ENCODE measurements at regions not wholly inside any gene's neighbourhood (a gene's known extent, or its start where the extent isn't known, plus 50 kb on each side); places are given as distances from the start of the nearest gene placed in this dataset.

DNA sequence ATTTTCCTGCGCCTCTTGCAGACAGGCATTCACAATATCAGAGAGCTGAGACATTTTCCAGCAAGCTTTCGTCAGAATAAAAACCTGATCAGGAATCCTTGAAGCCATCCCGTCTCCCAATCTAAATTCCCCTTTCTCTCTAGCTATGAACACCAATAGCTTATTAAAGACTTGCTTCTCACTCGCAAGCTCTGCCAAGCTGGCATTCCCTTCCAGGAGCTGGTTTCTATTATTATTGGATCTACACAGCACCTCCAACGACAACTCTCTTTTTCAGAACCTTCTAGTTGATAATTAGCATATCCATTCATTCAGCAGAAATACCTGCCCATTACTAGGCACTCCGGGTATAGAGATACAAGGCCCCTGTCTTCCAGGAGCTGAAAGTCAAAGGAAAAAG lies 350.3 kb downstream of the MTX2 start:
- H3K27ac Mint-ChIP-seq (ENCODE audit: unreplicated experiment): no peak overlapping the region
- DNase-seq (ENCODE audit: low spot score): no peak
- H3K4me1 Mint-ChIP-seq (ENCODE audit: unreplicated experiment): peaks cover 11% of the 10 kb centered on the region
- H3K27me3 Mint-ChIP-seq (ENCODE audit: unreplicated experiment): peaks cover 2% of the 10 kb centered on the region
- no peak overlapping the region for H3K4me3 Mint-ChIP-seq (ENCODE audit: unreplicated experiment)
- H3K36me3 Mint-ChIP-seq (ENCODE audit: low read depth, unreplicated experiment): no peaks in the 10 kb centered on the region
- H3K9me3 Mint-ChIP-seq (ENCODE audit: unreplicated experiment): no peaks in the 10 kb centered on the region
- TF ChIP-seq, protein P1, sequence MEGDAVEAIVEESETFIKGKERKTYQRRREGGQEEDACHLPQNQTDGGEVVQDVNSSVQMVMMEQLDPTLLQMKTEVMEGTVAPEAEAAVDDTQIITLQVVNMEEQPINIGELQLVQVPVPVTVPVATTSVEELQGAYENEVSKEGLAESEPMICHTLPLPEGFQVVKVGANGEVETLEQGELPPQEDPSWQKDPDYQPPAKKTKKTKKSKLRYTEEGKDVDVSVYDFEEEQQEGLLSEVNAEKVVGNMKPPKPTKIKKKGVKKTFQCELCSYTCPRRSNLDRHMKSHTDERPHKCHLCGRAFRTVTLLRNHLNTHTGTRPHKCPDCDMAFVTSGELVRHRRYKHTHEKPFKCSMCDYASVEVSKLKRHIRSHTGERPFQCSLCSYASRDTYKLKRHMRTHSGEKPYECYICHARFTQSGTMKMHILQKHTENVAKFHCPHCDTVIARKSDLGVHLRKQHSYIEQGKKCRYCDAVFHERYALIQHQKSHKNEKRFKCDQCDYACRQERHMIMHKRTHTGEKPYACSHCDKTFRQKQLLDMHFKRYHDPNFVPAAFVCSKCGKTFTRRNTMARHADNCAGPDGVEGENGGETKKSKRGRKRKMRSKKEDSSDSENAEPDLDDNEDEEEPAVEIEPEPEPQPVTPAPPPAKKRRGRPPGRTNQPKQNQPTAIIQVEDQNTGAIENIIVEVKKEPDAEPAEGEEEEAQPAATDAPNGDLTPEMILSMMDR (IDR thresholded peaks at IDR 0.05; ENCODE audit: unreplicated experiment): no peak

DNA sequence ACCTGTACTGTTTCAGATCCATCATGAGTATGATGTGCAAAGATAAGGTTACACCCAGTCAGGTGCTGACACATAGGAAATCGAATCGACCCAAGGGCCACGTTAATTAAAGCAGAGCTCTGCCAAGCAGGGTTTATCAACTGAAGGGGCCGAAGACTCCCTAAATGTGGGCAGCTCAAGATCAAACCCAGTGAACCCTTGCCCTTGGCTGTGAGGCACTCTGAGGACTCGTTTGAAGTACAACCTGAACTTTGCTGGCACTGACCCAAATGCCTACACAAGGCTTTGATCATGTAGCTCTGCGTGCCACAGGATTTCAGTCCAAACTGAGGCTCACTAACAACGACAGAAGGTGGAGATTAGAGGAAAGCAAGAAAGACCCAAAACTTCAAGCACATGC lies 352.1 kb downstream of the MTX2 start:
- TF ChIP-seq, protein P1 (IDR thresholded peaks at IDR 0.05; ENCODE audit: unreplicated experiment): no peak
- DNase-seq (ENCODE audit: low spot score): no peak

DNA sequence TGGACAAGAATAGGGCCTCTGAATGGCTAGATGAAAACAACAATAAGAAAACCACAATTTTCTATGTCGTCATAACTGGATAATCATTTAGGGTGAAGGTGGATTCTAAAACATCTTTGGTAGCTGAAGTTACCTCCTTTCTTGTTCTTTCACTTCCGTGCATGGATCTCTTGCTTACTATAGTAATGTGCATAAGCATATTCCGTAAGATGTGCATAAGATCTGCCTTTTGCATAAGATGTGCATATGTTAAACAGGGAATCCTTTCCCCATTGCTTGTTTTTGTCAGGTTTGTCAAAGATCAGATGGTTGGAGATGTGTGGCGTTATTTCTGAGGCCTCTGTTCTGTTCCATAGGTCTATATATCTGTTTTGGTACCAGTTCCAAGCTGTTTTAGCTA lies 353.6 kb downstream of the MTX2 start:
- no peaks in the 10 kb centered on the region for H3K36me3 Mint-ChIP-seq (ENCODE audit: low read depth, unreplicated experiment)
- H3K27me3 Mint-ChIP-seq (ENCODE audit: unreplicated experiment): peaks cover 2% of the 10 kb centered on the region
- no peak for DNase-seq (ENCODE audit: low spot score)

More for the DNA sequence above, 352.1 kb downstream of the MTX2 start:
- H3K27me3 Mint-ChIP-seq (ENCODE audit: unreplicated experiment): peaks cover 2% of the 10 kb centered on the region
- no peak overlapping the region for H3K4me3 Mint-ChIP-seq (ENCODE audit: unreplicated experiment)
- no peaks in the 10 kb centered on the region for H3K36me3 Mint-ChIP-seq (ENCODE audit: low read depth, unreplicated experiment)
- no peak overlapping the region for H3K27ac Mint-ChIP-seq (ENCODE audit: unreplicated experiment)
- peaks cover 15% of the 10 kb centered on the region for H3K4me1 Mint-ChIP-seq (ENCODE audit: unreplicated experiment)
- no peaks in the 10 kb centered on the region for H3K9me3 Mint-ChIP-seq (ENCODE audit: unreplicated experiment)

DNA sequence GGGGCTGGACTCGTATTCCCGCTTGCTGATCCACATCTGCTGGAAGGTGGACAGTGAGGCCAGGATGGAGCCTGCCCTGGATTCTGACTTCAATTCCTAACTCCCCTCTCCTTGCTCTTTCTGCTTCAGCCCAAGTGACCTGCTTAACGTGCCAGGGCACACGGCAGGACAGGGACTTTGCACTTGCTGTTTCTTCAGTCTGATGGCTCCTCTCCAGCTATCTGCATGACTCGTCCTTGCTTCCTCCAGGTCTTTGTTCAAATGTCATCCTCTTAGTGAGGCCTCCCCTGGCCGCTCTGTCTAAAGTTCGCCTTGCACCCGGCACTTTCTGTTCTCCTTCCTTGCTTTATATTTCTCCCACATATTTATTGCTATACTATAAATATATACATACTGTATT lies 357.6 kb downstream of the MTX2 start:
- no peaks in the 10 kb centered on the region for H3K36me3 Mint-ChIP-seq (ENCODE audit: low read depth, unreplicated experiment)
- H3K27me3 Mint-ChIP-seq (ENCODE audit: unreplicated experiment): peaks cover 2% of the 10 kb centered on the region
- H3K27ac Mint-ChIP-seq (ENCODE audit: unreplicated experiment): no peak overlapping the region
- peaks cover 15% of the 10 kb centered on the region for H3K4me1 Mint-ChIP-seq (ENCODE audit: unreplicated experiment)
- TF ChIP-seq, protein P1 (IDR thresholded peaks at IDR 0.05; ENCODE audit: unreplicated experiment): no peak
- no peaks in the 10 kb centered on the region for H3K9me3 Mint-ChIP-seq (ENCODE audit: unreplicated experiment)
- no peak for DNase-seq (ENCODE audit: low spot score)
- H3K4me3 Mint-ChIP-seq (ENCODE audit: unreplicated experiment): no peak overlapping the region

More for the DNA sequence above, 353.6 kb downstream of the MTX2 start:
- H3K9me3 Mint-ChIP-seq (ENCODE audit: unreplicated experiment): no peaks in the 10 kb centered on the region
- H3K27ac Mint-ChIP-seq (ENCODE audit: unreplicated experiment): no peak overlapping the region
- H3K4me1 Mint-ChIP-seq (ENCODE audit: unreplicated experiment): peaks cover 15% of the 10 kb centered on the region
- TF ChIP-seq, protein P1 (IDR thresholded peaks at IDR 0.05; ENCODE audit: unreplicated experiment): no peak
- no peak overlapping the region for H3K4me3 Mint-ChIP-seq (ENCODE audit: unreplicated experiment)

DNA sequence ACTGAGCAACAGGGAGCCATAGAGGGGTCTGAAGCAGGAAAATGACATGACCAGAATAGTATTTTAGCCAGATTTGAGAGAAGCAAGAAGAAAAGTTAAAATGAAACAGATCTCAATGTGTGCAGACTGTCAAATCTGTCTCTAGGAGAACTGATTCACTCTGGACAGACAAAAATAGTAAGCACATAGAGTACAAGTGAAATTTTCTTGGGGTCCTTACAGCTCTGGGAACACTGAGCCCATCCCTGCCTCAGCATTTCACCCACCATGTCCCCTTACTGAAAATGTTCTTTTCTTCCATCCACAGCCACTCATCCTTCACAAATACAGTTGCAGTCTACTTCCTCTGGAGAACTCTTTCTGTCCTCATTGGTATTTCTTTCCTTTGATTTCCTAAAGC lies 359.2 kb downstream of the MTX2 start:
- H3K9me3 Mint-ChIP-seq (ENCODE audit: unreplicated experiment): no peaks in the 10 kb centered on the region
- DNase-seq (ENCODE audit: low spot score): no peak
- peaks cover 13% of the 10 kb centered on the region for H3K4me1 Mint-ChIP-seq (ENCODE audit: unreplicated experiment)
- H3K27ac Mint-ChIP-seq (ENCODE audit: unreplicated experiment): no peak overlapping the region
- no peaks in the 10 kb centered on the region for H3K36me3 Mint-ChIP-seq (ENCODE audit: low read depth, unreplicated experiment)
- H3K4me3 Mint-ChIP-seq (ENCODE audit: unreplicated experiment): no peak overlapping the region
- H3K27me3 Mint-ChIP-seq (ENCODE audit: unreplicated experiment): peaks cover 2% of the 10 kb centered on the region
- TF ChIP-seq, protein P1 (IDR thresholded peaks at IDR 0.05; ENCODE audit: unreplicated experiment): no peak
